Parathyroid adenoma (tissue), 2 donors: ENCODE measurements at regions not wholly inside any gene's neighbourhood (a gene's known extent, or its start where the extent isn't known, plus 50 kb on each side); places are given as distances from the start of the nearest gene placed in this dataset.

Experiments used
- H2AFZ ChIP-seq: fragments of 300-600 bp; sonication (generic); one replicate; pipeline ENCODE4 v1.7.0; 2017; ENCODE audit warnings: antibody characterized with exemption, mild to moderate bottlenecking
- H3K27ac ChIP-seq: fragments of 300-600 bp; sonication (generic); one replicate; pipeline ENCODE4 v1.7.0; 2017
- H3K27me3 ChIP-seq: fragments of 300-600 bp; sonication (generic); one replicate; pipeline ENCODE4 v1.7.0; 2017; ENCODE audit warnings: low read length; ENCODE audit not compliant: control insufficient read depth, insufficient read depth
- H3K36me3 ChIP-seq: fragments of 300-600 bp; sonication (generic); one replicate; pipeline ENCODE4 v1.7.0; 2017; ENCODE audit warnings: low read length; ENCODE audit not compliant: control insufficient read depth, insufficient read depth
- H3K4me1 ChIP-seq: fragments of 300-600 bp; sonication (generic); one replicate; pipeline ENCODE4 v1.7.0; 2017; ENCODE audit warnings: control low read depth
- H3K4me2 ChIP-seq: fragments of 300-600 bp; sonication (generic); one replicate; pipeline ENCODE4 v1.7.0; 2017; ENCODE audit warnings: low read length
- H3K4me3 ChIP-seq: fragments of 300-600 bp; sonication (generic); one replicate; pipeline ENCODE4 v1.7.0; 2017; ENCODE audit warnings: low read depth, low read length
- H3K79me2 ChIP-seq: fragments of 300-600 bp; sonication (generic); one replicate; pipeline ENCODE4 v1.7.0; 2017; ENCODE audit warnings: control low read depth
- H3K9ac ChIP-seq: fragments of 300-600 bp; sonication (generic); one replicate; pipeline ENCODE4 v1.7.0; 2017; ENCODE audit warnings: mild to moderate bottlenecking
- H3K9me3 ChIP-seq: fragments of 300-600 bp; sonication (generic); one replicate; pipeline ENCODE4 v1.7.0; 2017; ENCODE audit warnings: low read length; ENCODE audit not compliant: control insufficient read depth
- TF ChIP-seq, protein P1 (sequence below): fragments of 300-600 bp; sonication (generic); IDR thresholded peaks from one replicate; pipeline ENCODE4 v1.7.0; 2017; ENCODE audit warnings: antibody characterized with exemption, mild to moderate bottlenecking
- donor health status: primary hyperparathyroidism.

GRCh38 chr6:37766717-37767116, 52.8 kb upstream of the ZFAND3 start:
- TF ChIP-seq, protein P1, sequence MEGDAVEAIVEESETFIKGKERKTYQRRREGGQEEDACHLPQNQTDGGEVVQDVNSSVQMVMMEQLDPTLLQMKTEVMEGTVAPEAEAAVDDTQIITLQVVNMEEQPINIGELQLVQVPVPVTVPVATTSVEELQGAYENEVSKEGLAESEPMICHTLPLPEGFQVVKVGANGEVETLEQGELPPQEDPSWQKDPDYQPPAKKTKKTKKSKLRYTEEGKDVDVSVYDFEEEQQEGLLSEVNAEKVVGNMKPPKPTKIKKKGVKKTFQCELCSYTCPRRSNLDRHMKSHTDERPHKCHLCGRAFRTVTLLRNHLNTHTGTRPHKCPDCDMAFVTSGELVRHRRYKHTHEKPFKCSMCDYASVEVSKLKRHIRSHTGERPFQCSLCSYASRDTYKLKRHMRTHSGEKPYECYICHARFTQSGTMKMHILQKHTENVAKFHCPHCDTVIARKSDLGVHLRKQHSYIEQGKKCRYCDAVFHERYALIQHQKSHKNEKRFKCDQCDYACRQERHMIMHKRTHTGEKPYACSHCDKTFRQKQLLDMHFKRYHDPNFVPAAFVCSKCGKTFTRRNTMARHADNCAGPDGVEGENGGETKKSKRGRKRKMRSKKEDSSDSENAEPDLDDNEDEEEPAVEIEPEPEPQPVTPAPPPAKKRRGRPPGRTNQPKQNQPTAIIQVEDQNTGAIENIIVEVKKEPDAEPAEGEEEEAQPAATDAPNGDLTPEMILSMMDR, result no peak
- no peaks in the 10 kb centered on the region for H3K36me3 ChIP-seq
- no peaks in the 10 kb centered on the region for H3K27me3 ChIP-seq
- H2AFZ ChIP-seq, result no peak overlapping the region
- no peaks in the 10 kb centered on the region for H3K9me3 ChIP-seq
- H3K9ac ChIP-seq, result no peak overlapping the region
- no peak overlapping the region for H3K4me2 ChIP-seq
- H3K4me3 ChIP-seq, result no peak overlapping the region
- H3K4me1 ChIP-seq, result no peaks in the 10 kb centered on the region
- no peaks in the 10 kb centered on the region for H3K79me2 ChIP-seq
- H3K27ac ChIP-seq, result no peak overlapping the region

DNA sequence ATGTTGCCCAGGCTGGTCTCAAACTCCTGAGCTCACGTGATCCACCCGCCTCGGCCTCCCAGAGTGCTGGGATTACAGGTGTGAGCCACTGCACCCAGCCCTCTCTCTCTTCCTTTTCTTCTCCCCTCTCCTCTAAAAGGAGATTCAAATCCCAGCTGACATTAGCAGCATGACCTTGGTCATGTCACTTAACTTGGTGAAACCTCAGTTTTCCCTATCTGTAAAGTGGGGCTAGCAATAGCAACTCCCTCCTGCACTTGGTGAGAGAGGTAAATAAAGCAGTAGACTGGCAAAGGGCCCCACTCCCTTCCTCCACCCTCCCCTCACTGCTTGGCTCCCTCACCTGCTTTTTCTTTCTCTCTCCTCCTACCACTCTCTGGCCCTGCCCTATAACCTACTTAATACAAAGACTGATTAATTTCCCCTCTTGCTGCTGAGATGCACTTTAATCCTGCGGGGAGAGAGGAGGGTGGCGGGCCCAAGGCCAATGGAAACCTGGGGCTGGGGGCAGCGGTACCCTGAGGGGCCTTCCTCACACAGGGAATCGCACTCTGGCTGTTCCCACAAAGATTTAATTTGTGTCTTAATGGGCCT, 54.2 kb upstream of the ZFAND3 start:
- H3K27me3 ChIP-seq, result no peaks in the 10 kb centered on the region
- H3K9ac ChIP-seq, result no peak overlapping the region
- no peaks in the 10 kb centered on the region for H3K4me1 ChIP-seq
- H3K27ac ChIP-seq, result no peak overlapping the region
- no peaks in the 10 kb centered on the region for H3K9me3 ChIP-seq
- no peaks in the 10 kb centered on the region for H3K36me3 ChIP-seq
- H2AFZ ChIP-seq, result no peak overlapping the region
- H3K79me2 ChIP-seq, result no peaks in the 10 kb centered on the region
- H3K4me2 ChIP-seq, result no peak overlapping the region
- H3K4me3 ChIP-seq, result no peak overlapping the region
- TF ChIP-seq, protein P1, result no peak

- Histone ChIP-seq H3K79me2 (no peaks in the 10 kb centered on the region), H3K27me3 (no peaks in the 10 kb centered on the region)
Observed at GRCh38 chr6:37763413-37763812, 56.1 kb upstream of the ZFAND3 start.

DNA sequence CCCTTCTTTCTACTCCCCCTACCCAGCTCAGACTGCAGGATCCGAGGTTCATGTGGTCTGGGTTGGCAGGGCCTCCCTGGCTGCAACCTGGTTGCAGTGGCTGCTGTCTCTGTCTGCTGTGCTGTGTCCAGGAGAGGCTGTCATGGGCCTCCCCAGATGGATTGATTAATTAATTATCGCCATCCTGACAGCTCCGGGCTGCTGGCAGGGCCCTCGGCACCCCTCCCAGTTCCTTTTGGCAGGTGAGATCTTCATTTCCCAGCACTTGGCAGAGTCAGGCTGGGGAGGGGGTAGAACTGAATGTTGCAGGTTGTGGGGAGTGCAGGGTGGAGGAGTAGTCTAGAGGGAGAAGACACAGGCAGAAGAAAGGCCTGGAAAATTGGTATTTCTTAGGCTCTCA, 56.7 kb upstream of the ZFAND3 start:
- Histone ChIP-seq H3K79me2 (no peaks in the 10 kb centered on the region), H2AFZ (no peak overlapping the region), H3K27ac (no peak overlapping the region), H3K9ac (no peak overlapping the region), H3K4me3 (no peak overlapping the region), H3K9me3 (no peaks in the 10 kb centered on the region), H3K36me3 (no peaks in the 10 kb centered on the region), H3K4me1 (peaks cover 3% of the 10 kb centered on the region), H3K4me2 (no peak overlapping the region), H3K27me3 (no peaks in the 10 kb centered on the region)
- TF ChIP-seq, protein P1, result no peak

More at GRCh38 chr6:37763413-37763812, 56.1 kb upstream of the ZFAND3 start:
- no peaks in the 10 kb centered on the region for H3K9me3 ChIP-seq
- no peak overlapping the region for H3K4me3 ChIP-seq
- no peak overlapping the region for H2AFZ ChIP-seq
- TF ChIP-seq, protein P1, result no peak
- no peak overlapping the region for H3K27ac ChIP-seq
- H3K4me2 ChIP-seq, result no peak overlapping the region
- H3K4me1 ChIP-seq, result peaks cover 3% of the 10 kb centered on the region
- no peak overlapping the region for H3K9ac ChIP-seq
- no peaks in the 10 kb centered on the region for H3K36me3 ChIP-seq
